AML-193 (cell line): ENCODE measurements at regions not wholly inside any gene's neighbourhood (a gene's known extent, or its start where the extent isn't known, plus 50 kb on each side); places are given as distances from the start of the nearest gene placed in this dataset.

Source experiments
- DNase-seq, 2 experiments: peaks; one replicate each; lab custom pipeline; 2025; lab: John Stamatoyannopoulos, UW

GRCh38 chr12:126770188-126770587 lies 1496.8 kb upstream of the TMEM132C start:
- DNase-seq, result no peak

GRCh38 chr12:126772171-126772864 lies 1494.7 kb upstream of the TMEM132C start:
- no peak for DNase-seq

DNA sequence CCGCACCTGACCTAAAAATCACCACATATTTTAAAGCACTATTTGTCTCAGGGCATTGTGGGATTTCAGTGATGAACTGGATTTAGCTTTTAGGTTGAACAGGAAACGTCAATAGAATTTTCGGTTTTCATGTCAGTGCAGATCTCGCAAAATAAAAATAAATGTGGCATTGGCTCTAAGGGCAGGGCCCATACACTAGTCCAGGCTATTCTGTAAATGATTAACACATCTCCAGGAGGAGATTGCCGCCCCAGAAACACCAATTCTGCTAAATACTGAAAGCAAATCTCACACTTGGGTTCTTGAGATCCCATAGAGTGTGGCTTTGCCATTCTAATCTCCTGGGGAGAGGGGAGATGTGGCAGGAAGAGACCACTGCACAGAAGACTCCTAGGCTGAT lies 1494.0 kb upstream of the TMEM132C start:
- DNase-seq, result no peak

DNA sequence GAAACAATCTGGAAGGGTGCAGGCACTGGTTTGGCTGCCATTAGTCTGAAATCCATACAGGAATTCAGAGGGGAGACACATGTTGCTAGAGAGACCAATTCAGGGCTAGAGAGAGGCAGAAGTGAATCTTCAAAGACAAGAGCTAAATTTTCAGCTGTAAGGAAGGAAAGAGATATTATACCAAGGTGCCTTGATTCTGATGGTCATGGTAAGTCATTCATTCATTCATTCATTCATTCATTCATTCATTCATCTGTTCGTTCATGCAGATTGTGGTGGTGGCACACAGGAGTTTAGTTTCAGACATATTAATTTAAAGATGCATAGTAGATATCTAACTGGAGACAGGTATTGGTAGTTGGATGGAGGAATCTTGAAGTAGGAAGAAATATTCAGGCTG lies 1493.5 kb upstream of the TMEM132C start:
- DNase-seq, result no peak

DNA sequence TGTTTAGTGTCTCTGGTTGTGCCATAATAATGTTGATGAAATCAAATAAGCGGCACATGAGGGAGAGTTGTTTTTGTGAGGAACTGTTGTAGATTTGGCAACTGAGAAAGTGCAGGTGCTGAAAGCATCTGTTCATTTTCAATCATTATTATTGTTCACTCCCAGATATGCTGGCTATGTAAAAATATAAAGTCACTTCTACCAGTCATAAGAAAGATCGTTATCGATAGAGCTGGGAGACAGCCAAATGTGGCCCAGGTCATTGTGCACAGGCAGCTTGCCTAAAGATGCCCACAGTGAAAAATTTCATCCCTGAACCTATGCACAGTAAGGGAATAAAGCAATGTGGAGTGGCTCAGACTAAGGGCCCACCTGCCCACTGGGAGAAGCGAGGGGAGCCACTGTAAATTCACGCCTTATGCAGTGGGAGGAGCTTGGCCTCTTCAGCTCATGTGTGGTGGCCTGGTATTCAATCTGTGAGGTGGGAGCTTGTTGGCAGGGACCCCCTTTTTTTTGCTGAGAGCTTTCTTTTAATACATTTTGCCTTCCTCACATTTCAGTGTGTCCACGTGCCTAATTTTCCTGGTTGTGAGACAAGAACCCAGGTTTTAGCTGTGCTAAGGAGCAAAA lies 1490.8 kb upstream of the TMEM132C start:
- no peak for DNase-seq

GRCh38 chr12:126780343-126780742 lies 1486.6 kb upstream of the TMEM132C start:
- no peak for DNase-seq

GRCh38 chr12:126781593-126781992 lies 1485.4 kb upstream of the TMEM132C start:
- DNase-seq, result no peak

DNA sequence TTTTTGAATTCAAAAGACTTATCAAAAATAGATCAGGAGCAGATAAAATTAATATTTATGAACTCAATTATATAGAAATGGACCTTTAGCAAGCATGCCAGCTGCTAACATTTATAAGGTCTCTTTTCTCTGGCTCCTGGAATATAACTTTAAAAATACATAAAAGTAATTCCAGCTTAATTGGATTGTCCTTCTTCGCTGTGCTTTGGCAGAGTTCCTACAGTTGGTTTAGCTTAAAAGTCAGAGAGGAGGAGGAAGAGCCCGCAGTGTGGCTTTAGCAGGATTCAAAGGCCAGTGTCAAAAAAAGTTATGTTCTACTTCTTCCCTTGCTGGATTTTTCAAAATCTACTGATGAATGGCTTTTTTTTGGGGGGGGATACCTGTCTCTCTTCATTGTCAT lies 1484.9 kb upstream of the TMEM132C start:
- DNase-seq, result no peak

GRCh38 chr12:126784328-126784921 lies 1482.5 kb upstream of the TMEM132C start:
- peak; percentile 10 to 23 for DNase-seq

- DNase-seq, result no peak
Observed at GRCh38 chr12:126789963-126790362, 1477.0 kb upstream of the TMEM132C start.

GRCh38 chr12:126791122-126791521 lies 1475.8 kb upstream of the TMEM132C start:
- no peak for DNase-seq

DNA sequence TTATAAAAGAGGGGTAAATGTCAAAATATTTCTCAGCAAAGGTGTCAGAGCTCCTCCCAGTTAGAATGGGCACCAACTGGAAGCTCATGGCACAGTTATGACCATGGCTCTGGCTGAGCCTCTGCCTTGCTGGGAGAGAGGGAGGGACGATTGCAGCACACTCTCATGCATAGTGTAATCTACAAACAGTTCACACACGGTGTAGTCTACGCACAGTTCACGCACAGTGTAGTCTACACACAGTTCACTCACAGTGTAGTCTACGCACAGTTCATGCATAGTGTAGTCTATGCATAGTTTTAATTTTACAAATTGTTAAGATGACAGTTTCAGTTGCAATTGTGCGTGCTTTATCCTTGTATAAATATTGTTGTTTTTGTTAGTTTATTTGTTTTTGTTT lies 1474.6 kb upstream of the TMEM132C start:
- no peak for DNase-seq

- DNase-seq, result no peak
Observed at GRCh38 chr12:126797525-126797924, 1469.4 kb upstream of the TMEM132C start.

DNA sequence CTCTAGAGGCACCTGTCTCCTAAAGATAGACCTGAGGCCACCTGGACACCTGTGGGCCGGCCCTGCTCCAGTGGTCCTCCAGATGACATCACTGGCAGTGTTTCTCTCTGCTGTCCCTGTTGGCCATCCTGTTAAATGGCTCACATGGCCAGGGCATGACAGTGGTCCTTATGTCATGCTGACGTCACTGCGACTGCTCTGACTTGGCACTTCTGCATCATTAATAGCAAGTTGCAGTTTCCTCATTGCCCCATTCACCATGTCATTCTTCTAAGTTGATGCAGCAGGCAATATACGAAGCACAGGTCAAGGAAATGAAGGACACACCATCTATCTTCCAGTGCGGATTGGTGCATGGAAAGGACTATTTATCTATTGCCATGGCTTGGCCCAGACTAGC lies 1468.5 kb upstream of the TMEM132C start:
- DNase-seq, result no peak

DNA sequence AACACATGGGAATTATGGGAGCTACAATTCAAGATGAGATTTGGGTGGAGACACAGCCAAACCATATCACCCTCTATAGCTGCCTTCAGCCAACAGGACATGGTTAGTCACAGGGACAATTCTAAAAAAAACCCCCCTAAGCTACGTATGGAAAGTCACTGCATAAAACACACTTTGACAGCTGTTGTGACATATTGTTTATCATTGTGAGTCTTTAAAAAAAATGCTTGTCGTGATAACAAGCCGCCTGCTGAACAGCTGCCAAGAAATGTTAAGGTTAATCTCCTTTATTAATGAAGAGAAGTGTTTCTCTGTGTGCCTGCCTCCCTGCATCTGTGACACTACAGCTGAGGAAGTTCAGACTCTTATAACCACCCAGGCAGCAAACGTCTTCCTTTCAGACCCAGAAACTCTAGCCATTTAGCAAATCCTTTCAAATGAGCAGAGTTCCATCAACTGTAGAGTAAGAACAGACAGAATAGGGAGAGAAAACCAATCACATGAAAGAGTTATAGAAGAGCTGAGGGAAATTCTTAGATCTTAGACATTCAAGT lies 1459.6 kb upstream of the TMEM132C start:
- DNase-seq, result no peak

DNA sequence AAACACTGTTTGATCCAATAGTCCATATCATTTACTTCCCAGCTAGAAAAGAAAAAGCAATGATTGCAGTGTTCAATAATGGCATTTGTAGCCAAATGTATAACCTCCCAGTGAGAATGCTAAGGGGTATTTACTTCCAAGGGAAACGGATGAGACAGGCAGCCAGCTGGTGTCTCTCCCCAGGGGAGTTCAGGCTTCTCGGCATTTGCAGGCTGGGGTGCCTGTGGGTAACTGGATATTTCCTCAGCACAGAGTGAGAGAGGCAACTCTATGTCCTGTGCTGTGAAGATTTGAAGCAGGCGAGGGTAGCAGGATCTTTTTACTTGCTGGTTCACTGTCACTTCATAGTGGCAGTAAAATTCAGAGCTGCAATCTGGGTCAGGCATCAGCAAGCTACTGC lies 1455.6 kb upstream of the TMEM132C start:
- no peak for DNase-seq

DNA sequence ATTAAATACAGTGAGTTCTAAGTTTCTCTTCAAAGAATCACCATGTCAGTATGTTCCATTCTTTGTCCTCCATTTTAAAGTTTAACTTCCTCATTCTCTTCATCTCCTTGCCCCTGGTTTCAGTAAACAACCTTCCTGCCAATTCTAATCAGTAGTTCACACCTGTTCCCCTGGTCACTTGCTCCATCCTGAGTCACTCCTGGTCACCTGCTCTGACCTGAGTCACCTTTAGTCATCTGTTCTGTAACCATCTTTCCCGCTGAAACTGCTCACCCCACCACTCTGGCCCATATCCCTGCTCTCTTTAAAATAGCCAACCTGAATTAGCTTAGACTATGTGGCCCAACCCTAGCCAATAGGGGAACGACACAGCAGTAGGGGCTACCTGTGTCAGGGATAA lies 1447.4 kb upstream of the TMEM132C start:
- no peak for DNase-seq

DNA sequence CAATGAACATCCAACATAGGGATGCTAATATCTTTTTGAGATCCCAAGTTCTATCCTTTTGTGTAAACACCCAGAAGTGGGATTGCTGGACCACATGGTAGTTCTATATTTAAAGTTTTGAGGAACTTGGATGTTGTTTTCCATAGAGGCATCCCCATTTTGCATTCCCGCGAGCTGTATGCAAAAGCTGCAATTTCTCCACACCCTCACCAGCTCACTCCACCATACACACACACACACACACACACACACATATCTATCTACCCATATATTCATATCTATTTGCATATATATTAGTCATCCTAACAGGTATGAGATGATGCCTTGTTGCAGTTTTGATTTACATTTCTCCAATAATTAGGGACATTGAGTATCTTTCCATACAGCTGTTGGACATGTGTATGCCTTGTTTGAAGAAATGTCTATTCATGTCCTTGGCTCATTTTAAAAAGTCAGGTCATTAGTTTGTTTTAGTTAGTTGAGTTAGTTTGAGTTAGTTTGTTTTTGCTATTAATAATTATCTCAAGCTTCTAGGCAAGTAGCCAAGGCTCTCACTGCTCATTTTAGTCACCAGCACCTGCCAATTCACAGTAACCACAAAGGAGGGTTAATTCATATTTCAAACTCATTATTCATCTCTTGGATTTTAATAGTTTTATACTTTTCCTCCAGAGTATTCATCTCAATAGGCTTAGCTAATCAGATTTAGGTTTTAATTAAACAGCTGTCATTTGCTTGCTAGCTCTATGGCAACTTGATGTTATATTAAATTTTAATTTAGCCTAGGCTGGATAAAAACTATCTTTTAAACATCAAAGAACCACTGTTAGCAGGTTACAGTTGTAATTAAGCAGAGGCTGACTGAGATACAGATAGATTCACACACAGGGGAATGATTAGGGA lies 1435.9 kb upstream of the TMEM132C start:
- no peak for DNase-seq

GRCh38 chr12:126837697-126838096 lies 1429.3 kb upstream of the TMEM132C start:
- no peak for DNase-seq

DNA sequence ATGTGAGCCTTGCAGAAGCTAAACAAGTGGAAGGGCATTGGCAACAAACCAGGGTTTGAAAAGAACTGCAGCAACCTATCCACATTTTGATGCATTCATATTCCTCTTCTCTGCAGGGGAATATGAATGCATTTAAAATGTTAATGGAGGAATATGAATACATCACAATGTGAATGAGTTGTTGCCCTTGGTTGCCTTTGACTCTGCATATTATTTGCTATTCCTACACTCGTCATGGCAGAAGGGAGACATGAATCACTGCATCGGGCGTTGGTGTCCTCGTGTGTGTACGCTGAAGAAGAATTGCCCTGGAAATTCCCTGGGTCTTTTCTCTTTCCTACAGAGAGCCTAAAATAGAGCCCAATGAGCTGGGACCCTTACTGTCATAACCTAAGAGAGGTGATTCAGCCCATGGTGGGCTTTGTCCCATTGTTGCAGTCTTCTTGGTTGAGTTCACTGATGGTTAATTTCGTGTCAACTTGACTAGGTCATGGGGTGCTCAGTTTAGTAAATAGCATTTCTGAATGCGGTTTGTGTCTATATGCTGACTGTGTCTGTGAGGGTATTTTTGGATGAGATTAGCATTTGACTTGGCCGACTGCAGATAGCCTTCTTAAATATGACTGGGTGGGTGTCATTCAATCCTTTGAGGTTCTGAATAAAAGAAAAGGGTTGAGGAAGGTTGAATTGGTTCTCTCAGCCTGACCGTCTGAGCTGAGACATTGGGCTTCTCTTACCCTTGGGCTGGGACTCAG lies 1422.9 kb upstream of the TMEM132C start:
- no peak for DNase-seq

- no peak for DNase-seq
Observed at GRCh38 chr12:126847005-126847629, 1419.9 kb upstream of the TMEM132C start.
